Heart right ventricle (tissue), 16 donors: ENCODE measurements at regions not wholly inside any gene's neighbourhood (a gene's known extent, or its start where the extent isn't known, plus 50 kb on each side); places are given as distances from the start of the nearest gene placed in this dataset.

Experiments used
- ATAC-seq, 8 donors: fragments of 200-7000 bp; cut with Tn5 transposase; one replicate each; pipeline ENCODE4 v1.9.1; 2020; ENCODE audit warnings: mild to moderate bottlenecking in 8 of 8, moderate library complexity in 8 of 8, moderate number of reproducible peaks in 1 of 8
- DNase-seq, 2 donors: peaks; one replicate each; pipeline ENCODE4 v3.0.0-alpha.2; 2020
- H3K27ac ChIP-seq, 10 donors: fragments of 200-600 bp; sonication (generic) in 2 of 10; one replicate each; pipeline versions ENCODE4 v1.5.0 to v1.8.0; 2020 to 2022; ENCODE audit warnings: mild to moderate bottlenecking in 3 of 10
- H3K27me3 ChIP-seq, 7 donors: fragments of 200-600 bp; one replicate each; pipeline ENCODE4 v1.8.0; 2021 to 2022; ENCODE audit warnings: mild to moderate bottlenecking in 2 of 7
- H3K36me3 ChIP-seq, 9 donors: fragments of 200-600 bp; sonication (generic) in 1 of 9; one replicate each; pipeline versions ENCODE4 v1.5.0 to v1.8.0; 2020 to 2022; ENCODE audit warnings: mild to moderate bottlenecking in 2 of 9
- H3K4me1 ChIP-seq, 9 donors: fragments of 200-600 bp; sonication (generic) in 1 of 9; one replicate each; pipeline versions ENCODE4 v1.5.0 to v1.8.0; 2020 to 2022; ENCODE audit warnings: mild to moderate bottlenecking in 4 of 9
- H3K4me3 ChIP-seq, 10 donors: fragments of 200-600 bp; sonication (generic) in 2 of 10; one replicate each; pipeline versions ENCODE4 v1.5.0 to v1.8.0; 2020 to 2022; ENCODE audit warnings: mild to moderate bottlenecking in 7 of 10, moderate library complexity in 2 of 10
- H3K9me3 ChIP-seq, 11 donors: fragments of 200-600 bp in 10 of 11; sonication (generic) in 2 of 11; one replicate each; pipeline versions ENCODE4 v1.5.0 to v1.8.0; 2013 to 2022; ENCODE audit warnings: mild to moderate bottlenecking in 2 of 11, control low read depth in 1 of 11, moderate library complexity in 1 of 11
- WGBS, 2 donors: extraction: QIAGEN DNeasy Blood & Tissue Kit; methylation state at CpG; one replicate each; pipeline ENCODE4 v1.1.7; 2013; ENCODE audit warnings: inconsistent platforms in 1 of 2; 5-methylcytosine and 5-hydroxymethylcytosine counted together
- intact Hi-C, 10 donors: fragments of 100-400 bp; cut with DNase I; formaldehyde crosslinking; loops; one replicate each; pipeline versions ENCODE4 v1.11.1 to v1.14.2; 2022
- TF ChIP-seq, protein P1 (sequence below), 9 donors: fragments of 200-600 bp; sonication (generic) in 2 of 9; IDR thresholded peaks; one replicate each; pipeline versions ENCODE4 v1.5.0 to v1.8.0; 2021 to 2022; ENCODE audit warnings: antibody characterized with exemption in 9 of 9, mild to moderate bottlenecking in 5 of 9, moderate library complexity in 1 of 9
- donor health status: Arrhythmogenic right ventricular cardiomyopathy.
- donor health status: ischemic (EF 13 %, LVEDD 7.1; RV severe dilation, severe dysfunction).
- donor health status: healthy with polysubstance abuse.
- donor health status: DM: no; HTN: yes; CAD: no.
- donor health status: DM: no; HTN: no; CAD: no.
- donor health status: ischemic (EF 25% LVEDD 6.9; RV normal size, moderate dysfunction).
- donor health status: ischemic (EF 25% LVEDD 5.7; RV mildly dilated, moderate dysfunction).
- donor health status: healthy.
- donor health status: DM: yes; HTN: yes; CAD: no.
- donor health status: Ischemic cardiomyopathy.
- donor health status: ischemic (EF 35%, LVEDD 5.7; RV mildly dilated, moderate dysfunction).
- donor health status: nonischemic (EF 11% LVEDD 7.7; RV severe dilation, severe dysfunction).
- donor health status: DM: yes; HTN: yes; CAD: no.
- donor health status: PGD.
- donor health status: ischemic (EF 29% LVEDD 5.4; RV normal size, mild dysfunction).
- donor health status: nonischemic (EF 23%, LVEDD 6.1; RV moderate dilation, normal function).

DNA sequence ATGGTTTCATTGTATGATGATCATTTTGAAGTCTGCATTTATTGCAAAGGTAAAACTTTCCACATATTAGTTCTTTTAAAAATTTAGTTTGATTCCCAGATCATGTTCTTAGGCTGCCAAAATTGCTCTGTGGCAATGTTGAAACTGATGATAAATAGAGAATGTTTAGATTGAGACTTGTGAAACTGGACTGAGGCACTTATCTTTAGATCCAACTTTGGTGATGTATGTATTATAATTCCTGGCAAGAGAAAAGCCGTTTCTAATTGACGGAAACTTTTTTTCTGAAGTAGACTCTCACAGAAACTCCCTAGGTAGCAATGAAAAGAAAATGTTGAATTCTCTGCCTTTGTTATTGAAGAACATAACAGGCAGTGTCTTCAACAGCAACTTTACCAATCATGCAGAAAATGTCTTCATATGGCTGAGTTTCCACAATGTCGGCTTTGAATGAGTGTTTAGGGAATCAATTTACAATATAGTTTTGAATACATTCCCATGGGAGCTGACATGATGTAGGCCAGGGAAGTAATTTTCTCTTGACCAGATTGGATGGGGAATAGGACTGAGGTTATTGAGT lies 456.2 kb downstream of the CD109 start:
- TF ChIP-seq, protein P1, sequence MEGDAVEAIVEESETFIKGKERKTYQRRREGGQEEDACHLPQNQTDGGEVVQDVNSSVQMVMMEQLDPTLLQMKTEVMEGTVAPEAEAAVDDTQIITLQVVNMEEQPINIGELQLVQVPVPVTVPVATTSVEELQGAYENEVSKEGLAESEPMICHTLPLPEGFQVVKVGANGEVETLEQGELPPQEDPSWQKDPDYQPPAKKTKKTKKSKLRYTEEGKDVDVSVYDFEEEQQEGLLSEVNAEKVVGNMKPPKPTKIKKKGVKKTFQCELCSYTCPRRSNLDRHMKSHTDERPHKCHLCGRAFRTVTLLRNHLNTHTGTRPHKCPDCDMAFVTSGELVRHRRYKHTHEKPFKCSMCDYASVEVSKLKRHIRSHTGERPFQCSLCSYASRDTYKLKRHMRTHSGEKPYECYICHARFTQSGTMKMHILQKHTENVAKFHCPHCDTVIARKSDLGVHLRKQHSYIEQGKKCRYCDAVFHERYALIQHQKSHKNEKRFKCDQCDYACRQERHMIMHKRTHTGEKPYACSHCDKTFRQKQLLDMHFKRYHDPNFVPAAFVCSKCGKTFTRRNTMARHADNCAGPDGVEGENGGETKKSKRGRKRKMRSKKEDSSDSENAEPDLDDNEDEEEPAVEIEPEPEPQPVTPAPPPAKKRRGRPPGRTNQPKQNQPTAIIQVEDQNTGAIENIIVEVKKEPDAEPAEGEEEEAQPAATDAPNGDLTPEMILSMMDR (IDR thresholded peaks at IDR 0.05) = no peak
- Histone ChIP-seq H3K27ac (no peak overlapping the region), H3K9me3 (no peaks in the 10 kb centered on the region), H3K4me3 (no peak overlapping the region), H3K36me3 (no peaks in the 10 kb centered on the region), H3K4me1 (no peaks in the 10 kb centered on the region), H3K27me3 (no peaks in the 10 kb centered on the region)
- DNase-seq = no peak
- intact Hi-C loops = no loop called here
- no peak for ATAC-seq
- 79 to 86% methylated on average over 3 of the region's 3 CpGs for WGBS, 2 donors

DNA sequence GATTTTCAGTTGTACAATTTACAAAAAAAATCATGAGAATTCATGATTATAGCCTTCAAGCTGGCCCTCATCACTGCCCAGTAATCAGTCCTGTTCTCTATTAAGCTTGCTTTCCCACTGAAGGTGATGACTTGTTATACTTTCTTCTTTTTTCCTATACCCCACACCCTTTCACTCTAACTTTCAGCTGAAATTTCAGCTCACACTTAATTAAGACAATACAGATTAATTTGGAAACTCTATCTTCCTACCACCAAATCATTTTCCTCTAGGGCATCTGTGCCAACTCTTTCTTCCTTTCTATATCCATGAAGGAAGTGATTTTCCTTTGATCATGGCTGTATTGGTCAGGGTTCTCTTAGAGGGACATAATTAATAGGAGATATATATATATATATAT lies 449.9 kb downstream of the CD109 start:
- H3K36me3 ChIP-seq = no peaks in the 10 kb centered on the region
- no peaks in the 10 kb centered on the region for H3K9me3 ChIP-seq
- no peak overlapping the region for H3K4me3 ChIP-seq
- TF ChIP-seq, protein P1 (IDR thresholded peaks at IDR 0.05) = no peak
- no peak overlapping the region for H3K27ac ChIP-seq
- no peaks in the 10 kb centered on the region for H3K27me3 ChIP-seq
- intact Hi-C loops = no loop called here
- H3K4me1 ChIP-seq = no peaks in the 10 kb centered on the region
- DNase-seq = no peak
- no peak for ATAC-seq

DNA sequence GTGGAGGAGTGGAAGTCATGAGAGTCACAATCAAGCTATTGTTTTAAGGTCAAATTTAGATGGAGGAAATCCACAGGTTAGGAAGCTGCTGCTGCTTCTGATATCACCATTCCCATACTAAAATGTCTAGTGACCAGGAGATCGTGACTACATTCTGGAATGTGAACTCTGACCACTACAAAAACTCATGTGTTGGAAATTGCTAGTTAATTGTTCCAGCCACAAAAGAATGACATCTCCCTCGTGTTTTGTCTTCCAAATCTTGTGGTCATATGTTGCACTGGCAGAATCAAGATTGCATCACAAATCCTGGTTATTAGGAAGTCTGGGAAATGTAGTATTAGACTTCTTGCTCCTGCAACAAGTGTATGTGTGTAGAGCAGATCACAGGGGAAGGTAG lies 441.9 kb downstream of the CD109 start:
- no peak for DNase-seq
- TF ChIP-seq, protein P1 (IDR thresholded peaks at IDR 0.05) = no peak
- H3K4me3 ChIP-seq = no peak overlapping the region
- H3K36me3 ChIP-seq = no peaks in the 10 kb centered on the region
- WGBS, 2 donors = 25 to 31% methylated on average over 2 of the region's 2 CpGs
- intact Hi-C loops = no loop called here
- peak; percentile 47 to 90 (median 82) for ATAC-seq
- H3K4me1 ChIP-seq = peaks cover 0 to 14% (median 0%) of the 10 kb centered on the region in 9 donors
- peak overlapping the region in 3 of 10 donors; percentile 9 to 51 (median 36) for H3K27ac ChIP-seq
- H3K9me3 ChIP-seq = peaks cover 0 to 25% (median 4%) of the 10 kb centered on the region in 11 donors
- H3K27me3 ChIP-seq = no peaks in the 10 kb centered on the region

DNA sequence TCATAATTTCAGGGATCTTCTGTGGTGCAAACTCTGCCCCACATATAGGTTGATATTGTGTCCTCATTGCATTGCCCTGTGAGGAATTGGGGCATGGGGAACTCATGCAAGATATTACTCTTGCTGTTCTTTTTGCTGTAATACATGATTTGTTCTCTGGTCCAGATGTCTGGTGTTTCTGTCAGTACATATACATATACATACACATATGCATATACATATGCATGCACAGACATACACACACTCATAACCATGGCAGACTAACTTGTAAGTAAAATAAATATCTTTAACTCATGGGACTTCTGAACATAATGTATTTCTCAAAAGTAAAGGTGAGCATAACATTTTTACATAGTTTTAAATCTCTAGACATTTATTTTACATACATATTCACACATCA lies 438.3 kb downstream of the CD109 start:
- Histone ChIP-seq H3K4me1 (peaks cover 0 to 14% (median 0%) of the 10 kb centered on the region in 9 donors), H3K27me3 (no peaks in the 10 kb centered on the region), H3K27ac (no peak overlapping the region), H3K9me3 (peaks cover 0 to 25% (median 4%) of the 10 kb centered on the region in 11 donors), H3K4me3 (no peak overlapping the region), H3K36me3 (no peaks in the 10 kb centered on the region)
- TF ChIP-seq, protein P1 (IDR thresholded peaks at IDR 0.05) = no peak
- DNase-seq = no peak
- ATAC-seq = no peak
- intact Hi-C loops = no loop called here
